ENCODE measurements at regions not wholly inside any gene's neighbourhood (a gene's known extent, or its start where the extent isn't known, plus 50 kb on each side); places are given as distances from the start of the nearest gene placed in this dataset.

- no peak for TF ChIP-seq CTCF (IDR thresholded peaks at IDR 0.05)
- no peak for TF ChIP-seq NR2C2 (CRISPR knock-in tag; IDR thresholded peaks at IDR 0.05)
- TF ChIP-seq E2F1 (CRISPR knock-in tag; IDR thresholded peaks at IDR 0.05): no peak
- TF ChIP-seq KAT7 (CRISPR knock-in tag; IDR thresholded peaks at IDR 0.05; ENCODE audit: borderline replicate concordance): no peak
- no peak for TF ChIP-seq SP1 (CRISPR knock-in tag; conservative IDR thresholded peaks at IDR 0.05)
- TF ChIP-seq ESRRA (CRISPR knock-in tag; IDR thresholded peaks at IDR 0.05; ENCODE audit: borderline replicate concordance): no peak
- TF ChIP-seq E2F5 (CRISPR knock-in tag; IDR thresholded peaks at IDR 0.05): no peak
Observed at GRCh38 chr6:125503181-125503580, 201.4 kb upstream of the HDDC2 start.

Data from WTC11 (cell line).